GM18858 (cell line): ENCODE measurements at regions not wholly inside any gene's neighbourhood (a gene's known extent, or its start where the extent isn't known, plus 50 kb on each side); places are given as distances from the start of the nearest gene placed in this dataset.

Source experiments
- ATAC-seq: cut with Tn5 transposase; IDR thresholded peaks from one replicate; pipeline ENCODE4 v1.9.1; 2021; ENCODE audit not compliant: unreplicated experiment

- ATAC-seq = no peak
These were observed 141.9 kb downstream of the BTG1 start for GRCh38 chr12:92003701-92004100.

GRCh38 chr12:92002673-92003382 is 142.8 kb downstream of the BTG1 start:
- ATAC-seq = no peak

DNA sequence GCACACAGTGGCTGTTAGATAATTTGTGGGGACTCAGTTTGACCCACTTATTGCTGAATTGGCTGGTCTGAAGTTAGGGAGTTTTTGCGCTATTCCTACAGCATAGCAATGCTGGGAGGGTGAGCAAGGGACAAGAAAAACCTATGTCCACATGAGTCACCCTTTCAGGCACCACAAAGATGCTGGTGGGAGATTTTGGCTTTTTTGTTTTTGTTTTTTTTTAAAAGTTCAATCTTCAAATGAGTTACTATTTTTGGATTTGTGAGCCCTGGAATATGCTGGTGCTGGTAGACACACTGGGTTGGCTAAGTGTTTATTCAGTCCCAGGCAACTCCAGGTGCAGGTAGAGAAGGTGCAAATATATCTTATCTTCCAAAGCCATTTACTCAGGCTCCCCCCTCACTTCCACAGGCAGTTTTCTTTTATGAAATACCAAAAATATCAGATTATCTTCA is 143.4 kb downstream of the BTG1 start:
- ATAC-seq = no peak

GRCh38 chr12:92000597-92000996 is 145.0 kb downstream of the BTG1 start:
- ATAC-seq = no peak

GRCh38 chr12:91999823-92000222 is 145.8 kb downstream of the BTG1 start:
- no peak for ATAC-seq

GRCh38 chr12:91998316-91998715 is 147.3 kb downstream of the BTG1 start:
- ATAC-seq = no peak

DNA sequence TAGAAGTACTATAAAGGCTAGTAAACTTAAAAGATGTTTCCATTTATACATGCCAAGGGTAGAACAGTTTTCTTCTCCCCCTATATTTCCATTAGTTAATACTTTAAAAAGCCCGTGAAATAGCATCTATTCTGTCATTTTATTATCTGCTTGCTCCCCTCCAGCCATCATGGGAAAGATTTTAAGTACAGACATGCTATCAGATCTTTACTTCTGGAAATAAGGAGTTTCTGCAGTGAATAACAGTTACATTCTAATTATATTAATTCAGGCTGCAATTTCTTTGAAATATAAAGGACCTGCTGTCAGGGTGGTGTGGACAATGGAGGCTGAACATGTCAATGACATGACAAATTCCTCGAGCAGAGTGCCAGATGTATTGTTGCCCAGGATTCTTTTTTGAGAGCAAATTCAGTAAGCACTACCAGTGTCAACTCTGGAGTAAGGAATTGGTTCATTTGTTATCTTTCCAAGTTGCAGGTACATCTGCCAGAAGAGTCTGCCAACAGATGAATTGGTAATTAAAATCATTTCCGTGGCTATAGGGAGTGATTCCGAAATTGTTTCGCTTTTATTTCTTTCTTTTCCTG is 151.3 kb downstream of the BTG1 start:
- no peak for ATAC-seq

GRCh38 chr12:91993287-91994017 is 152.2 kb downstream of the BTG1 start:
- ATAC-seq = no peak

GRCh38 chr12:91991399-91992187 is 154.1 kb downstream of the BTG1 start:
- ATAC-seq = no peak

DNA sequence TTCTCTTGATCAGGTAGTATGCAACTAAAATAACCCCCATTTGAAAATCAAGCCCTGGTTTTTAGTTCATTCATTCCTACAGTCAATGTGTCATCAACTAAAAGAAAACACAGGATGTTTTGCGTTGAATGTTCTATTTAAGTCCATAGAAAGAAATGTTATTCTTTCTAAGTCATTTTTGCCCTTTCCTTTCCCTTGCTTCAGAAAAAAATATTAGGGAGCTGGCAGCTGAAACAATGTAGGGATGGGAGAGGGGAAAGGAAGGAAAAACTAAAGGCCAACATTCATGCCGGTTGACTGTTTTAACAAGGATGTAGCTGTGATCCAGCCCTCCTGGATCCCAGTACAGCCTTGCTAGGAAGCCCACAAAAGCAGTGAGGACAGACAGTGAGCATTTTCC is 155.1 kb downstream of the BTG1 start:
- no peak for ATAC-seq

DNA sequence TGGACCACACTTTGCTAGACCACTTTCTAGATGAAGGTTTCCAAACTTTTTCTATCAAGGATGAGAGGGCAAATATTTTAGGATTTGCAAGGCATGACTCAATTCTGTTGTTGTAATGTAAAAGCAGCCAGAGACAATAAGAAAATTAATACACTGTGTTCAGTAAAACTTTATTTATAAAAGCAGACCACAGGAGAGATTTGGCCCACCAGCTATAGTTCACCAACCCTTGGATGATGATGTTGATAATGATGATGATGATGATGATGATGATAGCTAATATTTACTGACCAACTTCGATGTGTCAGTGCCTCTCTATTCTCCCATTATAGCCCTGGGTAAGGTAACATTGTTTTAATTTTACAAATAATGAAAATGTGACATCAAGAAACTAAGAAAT is 156.5 kb downstream of the BTG1 start:
- ATAC-seq = no peak

DNA sequence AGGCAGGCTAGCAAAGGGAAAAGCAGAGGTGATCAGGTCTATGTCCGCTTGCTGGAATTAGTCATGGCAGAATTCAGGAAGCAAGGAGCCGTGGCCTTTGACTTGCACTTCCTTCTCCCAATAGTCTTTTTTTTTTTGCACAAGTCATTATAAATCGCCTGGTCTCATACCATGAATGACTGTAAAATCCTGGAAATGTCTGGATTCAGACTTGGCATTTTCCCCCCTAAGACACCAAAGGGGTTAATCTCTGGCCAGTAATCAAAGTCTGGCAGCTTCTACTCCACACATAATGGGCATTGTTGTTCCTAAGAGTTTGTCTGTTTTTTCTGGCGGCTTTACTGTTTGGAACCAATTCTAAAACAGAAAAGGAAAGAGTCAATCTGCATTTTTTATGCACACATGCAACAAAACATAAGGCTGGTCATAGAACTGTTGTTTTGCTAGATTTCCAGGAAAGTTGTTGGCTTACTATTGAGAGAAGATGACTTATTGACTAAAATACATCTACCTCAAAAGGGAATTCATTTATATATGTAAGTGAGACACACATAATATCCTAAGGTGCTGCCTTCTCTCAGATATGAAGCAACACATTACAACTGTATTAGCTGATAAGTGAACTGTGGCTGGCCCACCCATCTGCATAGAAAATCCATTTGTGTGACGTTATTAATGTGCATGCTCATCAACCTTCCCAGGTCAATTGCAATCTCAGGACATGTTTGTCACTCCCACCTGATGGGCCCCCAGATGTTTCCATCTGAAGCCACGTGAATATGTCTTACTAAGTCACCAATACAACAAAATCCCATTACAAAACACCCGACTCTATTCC is 157.3 kb downstream of the BTG1 start:
- no peak for ATAC-seq

DNA sequence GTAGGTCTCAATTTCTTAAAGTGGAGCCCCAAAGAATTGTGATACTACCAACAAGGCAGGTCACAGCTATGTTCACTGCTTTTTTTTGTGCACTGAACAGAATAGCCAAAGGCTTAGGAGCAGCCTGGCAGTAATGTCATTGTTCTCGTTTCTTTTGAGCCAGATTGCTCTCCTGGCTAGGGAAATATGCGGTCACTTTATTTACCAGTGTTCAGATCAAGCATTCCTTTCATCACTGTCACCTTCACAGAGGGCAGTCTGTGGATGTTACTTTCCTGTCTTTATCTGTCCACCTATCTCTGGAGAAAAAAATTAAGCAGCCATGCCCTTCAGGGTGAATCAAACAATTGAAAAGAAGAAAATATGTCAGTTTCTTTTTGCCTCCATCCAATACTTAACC is 159.6 kb downstream of the BTG1 start:
- no peak for ATAC-seq

- no peak for ATAC-seq
These were observed 160.5 kb downstream of the BTG1 start for GRCh38 chr12:91985002-91985787.

DNA sequence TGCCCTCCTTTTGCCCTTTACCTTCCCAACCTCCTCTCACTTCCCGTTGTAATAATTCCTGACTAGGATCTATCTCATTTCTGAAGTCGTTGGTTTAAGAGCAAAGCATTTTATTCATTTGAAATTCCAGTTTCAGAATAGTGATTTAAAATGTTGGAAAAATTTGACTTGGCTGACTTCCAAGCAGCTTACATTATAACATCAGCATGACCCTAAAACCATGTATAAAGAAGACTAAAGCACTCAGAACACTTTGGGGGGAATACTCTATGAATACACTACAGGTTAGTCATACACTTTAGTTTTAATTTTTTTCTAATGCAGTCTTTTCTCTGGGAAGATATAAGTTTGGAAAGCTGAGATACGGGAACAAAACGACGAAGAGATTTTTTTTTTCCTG is 161.1 kb downstream of the BTG1 start:
- ATAC-seq = no peak

GRCh38 chr12:91983935-91984334 is 161.7 kb downstream of the BTG1 start:
- no peak for ATAC-seq

DNA sequence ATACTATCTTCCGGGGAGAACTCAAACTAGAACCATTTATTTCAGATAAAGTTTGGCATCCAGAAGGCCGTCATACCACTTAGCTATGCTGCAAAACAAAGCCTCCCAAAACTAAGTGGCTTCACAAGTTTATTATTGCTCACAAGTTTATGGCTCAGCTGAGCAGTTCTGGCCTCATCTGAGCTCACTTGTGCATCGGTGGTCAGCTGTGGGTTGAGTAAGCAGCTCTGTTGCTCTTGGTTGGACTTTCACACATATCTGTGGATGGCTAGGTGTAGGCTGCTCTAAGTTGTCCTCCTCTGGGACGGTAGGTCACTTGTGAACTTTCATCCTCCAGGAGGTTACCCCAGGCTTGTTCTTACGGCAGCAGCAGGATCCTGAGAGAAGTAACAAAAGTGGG is 162.7 kb downstream of the BTG1 start:
- no peak for ATAC-seq

GRCh38 chr12:91980389-91980821 is 165.2 kb downstream of the BTG1 start:
- no peak for ATAC-seq

DNA sequence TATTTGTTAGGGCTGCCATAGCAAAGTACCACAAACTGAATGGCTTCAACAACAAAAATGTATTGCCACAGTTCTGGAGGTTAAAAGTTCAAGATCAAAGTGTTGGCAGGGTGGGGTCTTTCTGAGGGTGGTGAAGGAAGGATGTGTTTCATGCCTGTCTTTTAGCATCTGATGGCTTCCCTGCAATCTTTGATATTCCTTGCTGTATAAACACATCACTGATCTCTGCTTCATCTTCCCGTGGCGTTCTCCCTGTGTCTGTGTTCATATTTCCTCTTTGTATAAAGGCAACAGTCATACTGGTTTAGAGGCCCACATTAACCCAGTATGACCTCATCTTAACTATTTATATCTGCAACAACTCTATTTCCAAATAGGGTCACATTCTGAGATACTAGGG is 167.5 kb downstream of the BTG1 start:
- no peak for ATAC-seq

DNA sequence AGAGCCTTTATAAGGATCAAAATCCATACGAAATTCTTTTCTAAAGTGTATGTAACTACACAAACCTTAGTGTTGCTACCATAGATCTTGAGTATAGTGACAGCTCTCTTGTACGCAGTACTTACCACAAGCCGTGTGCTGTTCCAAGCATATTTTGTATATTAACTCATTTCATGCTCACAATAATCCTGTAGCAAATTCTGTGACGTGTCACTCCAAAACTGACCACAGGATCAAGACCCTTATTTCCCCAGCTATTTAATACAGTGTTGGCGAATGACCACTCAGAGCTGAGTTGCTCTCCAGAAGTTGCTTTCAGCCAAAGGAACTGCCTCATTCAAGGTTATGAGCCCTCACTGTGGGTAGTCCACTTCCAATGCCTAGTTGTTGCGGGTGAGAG is 169.8 kb downstream of the BTG1 start:
- ATAC-seq = no peak
